ENCODE measurements at regions not wholly inside any gene's neighbourhood (a gene's known extent, or its start where the extent isn't known, plus 50 kb on each side); places are given as distances from the start of the nearest gene placed in this dataset.

- Histone ChIP-seq H3K56ac (replicated peaks; ENCODE audit: insufficient read length, low read depth, low read length) (no peak overlapping the region), H3K9me3 (ENCODE audit: insufficient read depth in 2 of 2, low read depth in 1 of 2, low read length in 1 of 2) (no peaks in the 10 kb centered on the region), H3K4me1 (replicated peaks in 1 of 4; ENCODE audit: control insufficient read depth in 3 of 4, insufficient read depth in 4 of 4, low read length in 3 of 4) (peaks cover 0 to 6% (median 0%) of the 10 kb centered on the region in 4 experiments; a peak in 1 of 7 replicates), H2BK12ac (ENCODE audit: low read depth, low read length) (no peak overlapping the region), H2BK20ac (ENCODE audit: low read length) (no peak overlapping the region), H4K8ac (ENCODE audit: extremely low read depth, insufficient read depth, low read length) (no peak overlapping the region), H4K5ac (ENCODE audit: insufficient read length, low read depth, low read length) (no peak overlapping the region), H3K4ac (replicated peaks; ENCODE audit: insufficient read length, low read depth, low read length) (no peak overlapping the region), H3K36me3 (ENCODE audit: control insufficient read depth in 2 of 4, insufficient read depth in 4 of 4, low read length in 3 of 4) (no peaks in the 10 kb centered on the region), H2BK120ac (replicated peaks; ENCODE audit: low read depth, low read length) (no peak overlapping the region), H2AK5ac (ENCODE audit: low read depth, low read length) (no peak overlapping the region), H4K91ac (replicated peaks; ENCODE audit: insufficient read length, low read length) (no peak overlapping the region), H3K4me2 (ENCODE audit: insufficient read depth in 1 of 2, low read depth in 2 of 2, low read length in 2 of 2) (no peak overlapping the region), H3K79me1 (ENCODE audit: low read depth, low read length) (no peaks in the 10 kb centered on the region), H3K23me2 (ENCODE audit: low read depth, low read length) (no peaks in the 10 kb centered on the region), H3K9ac (replicated peaks in 1 of 4; ENCODE audit: extremely low read depth in 1 of 4, low read depth in 3 of 4, low read length in 3 of 4) (no peak overlapping the region), H3K79me2 (ENCODE audit: control insufficient read depth in 1 of 2, insufficient read depth in 2 of 2, low read length in 2 of 2) (no peaks in the 10 kb centered on the region), H3K27ac (ENCODE audit: low read depth, low read length) (no peak overlapping the region), H3K27me3 (replicated peaks in 1 of 4; ENCODE audit: control insufficient read depth in 3 of 4, extremely low read depth in 1 of 4, insufficient read depth in 3 of 4, low read length in 3 of 4) (no peaks in the 10 kb centered on the region), H2AFZ (ENCODE audit: low read length) (no peak overlapping the region), H3K14ac (ENCODE audit: insufficient read length) (no peak overlapping the region), H2BK15ac (ENCODE audit: low read length) (no peak overlapping the region), H2BK5ac (ENCODE audit: low read depth, low read length) (no peak overlapping the region), H3K4me3 (ENCODE audit: extremely low read depth in 1 of 4, insufficient read depth in 2 of 4, low read depth in 3 of 4, low read length in 4 of 4) (no peak overlapping the region), H3K23ac (ENCODE audit: insufficient read length) (no peak overlapping the region), H4K20me1 (replicated peaks in 1 of 2; ENCODE audit: control insufficient read depth in 1 of 2, insufficient read depth in 2 of 2, low read length in 2 of 2) (no peaks in the 10 kb centered on the region), H3K18ac (ENCODE audit: extremely low read depth, low read length) (no peak overlapping the region)
- DNase-seq (ENCODE audit: low read depth in 1 of 2, low spot score in 2 of 2) (no peak), FAIRE-seq (no peak)
- POLR2A ChIA-PET (ENCODE audit: partially characterized antibody): no interaction called here
- TF ChIP-seq BRCA1 (IDR thresholded peaks at IDR 0.05; ENCODE audit: low read depth, low read length) (no peak), MAX (IDR thresholded peaks at IDR 0.05) (no peak), ATF3 (IDR thresholded peaks at IDR 0.05; ENCODE audit: insufficient read depth, low read depth, low read length) (no peak), HDAC6 (IDR thresholded peaks at IDR 0.05; ENCODE audit: low read depth, low read length) (no peak), FOSL1 (IDR thresholded peaks at IDR 0.05; ENCODE audit: insufficient read depth, low read depth, low read length) (no peak), EGR1 (IDR thresholded peaks at IDR 0.05; ENCODE audit: borderline replicate concordance, low read depth, low read length) (no peak), ZNF274 (IDR thresholded peaks at IDR 0.05; ENCODE audit: borderline replicate concordance, extremely low read depth, low read length) (no peak), USF2 (IDR thresholded peaks at IDR 0.05; ENCODE audit: low read length) (no peak), CBX5 (IDR thresholded peaks at IDR 0.05; ENCODE audit: low read depth, low read length) (no peak), RBBP5 (IDR thresholded peaks at IDR 0.05; ENCODE audit: borderline replicate concordance, low read depth, low read length) (no peak), CHD2 (IDR thresholded peaks at IDR 0.05; ENCODE audit: low read length) (no peak)
- CTCF ChIA-PET (ENCODE audit: partially characterized antibody): interaction anchor here (1.7 kb wide), 1 partner anchor 469 kb away, joined by 5 read pairs; no protein-coding TSS in a partner anchor
- 92% methylated on average over 4 of the region's 4 CpGs; no CpG with 5 or more reads in 1 of the 2 experiments for WGBS, 2 experiments (ENCODE audit: extremely low coverage in 1 of 2, insufficient coverage in 1 of 2, insufficient read length in 1 of 2, insufficient replicate concordance in 2 of 2, low coverage in 1 of 2, low lambda C conversion rate in 2 of 2, missing lambda C conversion rate in 1 of 2)
Observed at GRCh38 chr17:56011406-56012131, 141.7 kb upstream of the ANKFN1 start.
